ENCODE measurements at regions not wholly inside any gene's neighbourhood (a gene's known extent, or its start where the extent isn't known, plus 50 kb on each side); places are given as distances from the start of the nearest gene placed in this dataset.

DNA sequence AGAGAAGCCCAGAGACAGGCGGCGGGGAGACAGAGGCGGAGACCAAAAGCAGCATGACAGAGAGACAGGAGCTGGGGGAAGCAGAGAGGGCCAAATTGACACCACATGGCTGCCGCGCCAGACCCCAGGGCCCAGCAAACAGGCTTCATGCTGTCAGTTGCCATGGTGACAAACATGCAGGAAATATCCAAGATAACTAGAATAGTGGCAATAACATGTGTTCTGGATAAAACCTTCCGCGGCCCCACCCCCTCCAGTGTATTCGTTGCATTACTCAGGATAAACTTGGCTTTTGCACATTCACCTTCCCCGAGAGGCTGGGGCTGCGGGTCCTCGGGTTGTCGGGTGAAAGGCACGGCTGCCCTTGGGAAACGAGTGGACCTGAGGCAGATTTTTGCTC is 49.9 kb upstream of the CDON start:
- TF ChIP-seq, protein P1, sequence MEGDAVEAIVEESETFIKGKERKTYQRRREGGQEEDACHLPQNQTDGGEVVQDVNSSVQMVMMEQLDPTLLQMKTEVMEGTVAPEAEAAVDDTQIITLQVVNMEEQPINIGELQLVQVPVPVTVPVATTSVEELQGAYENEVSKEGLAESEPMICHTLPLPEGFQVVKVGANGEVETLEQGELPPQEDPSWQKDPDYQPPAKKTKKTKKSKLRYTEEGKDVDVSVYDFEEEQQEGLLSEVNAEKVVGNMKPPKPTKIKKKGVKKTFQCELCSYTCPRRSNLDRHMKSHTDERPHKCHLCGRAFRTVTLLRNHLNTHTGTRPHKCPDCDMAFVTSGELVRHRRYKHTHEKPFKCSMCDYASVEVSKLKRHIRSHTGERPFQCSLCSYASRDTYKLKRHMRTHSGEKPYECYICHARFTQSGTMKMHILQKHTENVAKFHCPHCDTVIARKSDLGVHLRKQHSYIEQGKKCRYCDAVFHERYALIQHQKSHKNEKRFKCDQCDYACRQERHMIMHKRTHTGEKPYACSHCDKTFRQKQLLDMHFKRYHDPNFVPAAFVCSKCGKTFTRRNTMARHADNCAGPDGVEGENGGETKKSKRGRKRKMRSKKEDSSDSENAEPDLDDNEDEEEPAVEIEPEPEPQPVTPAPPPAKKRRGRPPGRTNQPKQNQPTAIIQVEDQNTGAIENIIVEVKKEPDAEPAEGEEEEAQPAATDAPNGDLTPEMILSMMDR (IDR thresholded peaks at IDR 0.05; ENCODE audit: borderline replicate concordance, extremely low read depth, low read length, poor library complexity, severe bottlenecking): no peak
- TF ChIP-seq EZH2 (IDR thresholded peaks at IDR 0.05; ENCODE audit: borderline replicate concordance, low read depth, low read length, severe bottlenecking): no peak

All from DND-41 (cell line).